A673 (cell line): ENCODE measurements at regions not wholly inside any gene's neighbourhood (a gene's known extent, or its start where the extent isn't known, plus 50 kb on each side); places are given as distances from the start of the nearest gene placed in this dataset.

Experiments
- BruUV-seq: library from RNA; stranded (reverse); fragments of 400-500 nt; replicated peaks from 2 replicates; lab custom pipeline; 2021; lab: Mats Ljungman, UMichigan
- CTCF ChIA-PET: fragments of 300-600 bp; sonication (Branson Sonifier 250); formaldehyde crosslinking; loops from one replicate; lab custom pipeline; 2022; ENCODE audit warnings: antibody characterized with exemption; lab: Charles Lee
- POLR2A ChIA-PET: fragments of 300-600 bp; sonication (Branson Sonifier 250); formaldehyde crosslinking; loops from one replicate; lab custom pipeline; 2022; ENCODE audit warnings: antibody characterized with exemption; ENCODE audit not compliant: low non-redundant PET; lab: Charles Lee
- DNase-seq: peaks from one replicate; pipeline ENCODE4 v3.0.0-alpha.2; 2015; ENCODE audit warnings: low spot score
- H3K27ac ChIP-seq: fragments of 200-600 bp; sonication (generic); 2 replicates; pipeline ENCODE4 v1.5.1; 2016; ENCODE audit warnings: mixed run types, low read depth, mild to moderate bottlenecking, mixed read lengths, antibody characterized with exemption, low read length; ENCODE audit not compliant: poor library complexity, severe bottlenecking
- H3K27me3 ChIP-seq: fragments of 200-600 bp; sonication (generic); replicated peaks from 2 replicates; pipeline ENCODE4 v1.6.1; 2017; ENCODE audit warnings: mixed run types, low read depth, mild to moderate bottlenecking, mixed read lengths, antibody characterized with exemption, low read length; ENCODE audit not compliant: insufficient read depth, poor library complexity
- H3K36me3 ChIP-seq: fragments of 200-600 bp; sonication (generic); 2 replicates; pipeline ENCODE4 v1.6.1; 2016; ENCODE audit warnings: mixed run types, mild to moderate bottlenecking, mixed read lengths, antibody characterized with exemption, low read length; ENCODE audit not compliant: insufficient read depth, poor library complexity, severe bottlenecking
- H3K4me1 ChIP-seq: fragments of 200-600 bp; sonication (generic); 2 replicates; pipeline ENCODE4 v1.6.1; 2017; ENCODE audit warnings: mixed run types, mild to moderate bottlenecking, mixed read lengths, antibody characterized with exemption, low read length; ENCODE audit not compliant: insufficient read depth, poor library complexity, severe bottlenecking
- H3K4me3 ChIP-seq: fragments of 200-600 bp; sonication (generic); 2 replicates; pipeline ENCODE4 v1.5.1; 2016; ENCODE audit warnings: low read depth, mixed run types, mild to moderate bottlenecking, mixed read lengths, low read length; ENCODE audit not compliant: poor library complexity, severe bottlenecking
- H3K9me3 ChIP-seq: fragments of 200-600 bp; sonication (generic); 2 replicates; pipeline ENCODE4 v1.6.1; 2016; ENCODE audit warnings: mixed run types, low read depth, mild to moderate bottlenecking, mixed read lengths, antibody characterized with exemption, low read length; ENCODE audit not compliant: poor library complexity, severe bottlenecking
- CTCF ChIP-seq: fragments of 300-800, 200-600 bp; sonication (generic); conservative IDR thresholded peaks from 2 replicates; pipeline ENCODE4 v1.5.1; 2017; ENCODE audit warnings: low read depth, mild to moderate bottlenecking, antibody characterized with exemption, low read length, moderate library complexity, mixed read lengths
- EZH2 ChIP-seq: fragments of 200-600 bp; sonication (generic); IDR thresholded peaks from 2 replicates; pipeline ENCODE4 v1.6.1; 2017; ENCODE audit warnings: borderline replicate concordance, low read depth, mild to moderate bottlenecking, mixed read lengths, antibody characterized with exemption, low read length; ENCODE audit not compliant: poor library complexity, severe bottlenecking
- intact Hi-C: fragments of 100-400 bp; cut with micrococcal nuclease; formaldehyde crosslinking; loops from one replicate; pipeline ENCODE4 v1.10.0; 2022; ENCODE audit not compliant: unreplicated experiment

GRCh38 chr9:87346061-87346665 is 151.5 kb upstream of the DAPK1 start:
- POLR2A ChIA-PET: no interaction called here
- H3K4me3 ChIP-seq: no peak overlapping the region
- peaks cover 8% of the 10 kb centered on the region for H3K9me3 ChIP-seq
- CTCF ChIA-PET: no interaction called here
- TF ChIP-seq EZH2: no peak
- no peak for TF ChIP-seq CTCF
- peaks cover 35% of the 10 kb centered on the region for H3K4me1 ChIP-seq
- intact Hi-C loops: loop anchor here (10.0 kb wide), 1 partner anchor 849 kb away; no protein-coding TSS in a partner anchor
- peaks cover 4% of the 10 kb centered on the region for H3K36me3 ChIP-seq
- BruUV-seq: no TSS peak
- no peak for DNase-seq
- peak overlapping the region; percentile 35 for H3K27ac ChIP-seq
- no peaks in the 10 kb centered on the region for H3K27me3 ChIP-seq

GRCh38 chr9:87350915-87351314 is 146.8 kb upstream of the DAPK1 start:
- Histone ChIP-seq H3K27me3 (no peaks in the 10 kb centered on the region), H3K4me3 (no peak overlapping the region), H3K9me3 (peaks cover 8% of the 10 kb centered on the region), H3K27ac (no peak overlapping the region), H3K4me1 (peaks cover 19% of the 10 kb centered on the region), H3K36me3 (peaks cover 4% of the 10 kb centered on the region)
- CTCF ChIA-PET: no interaction called here
- intact Hi-C loops: no loop called here
- TF ChIP-seq CTCF (no peak), EZH2 (no peak)
- no TSS peak for BruUV-seq
- no peak for DNase-seq
- POLR2A ChIA-PET: no interaction called here

DNA sequence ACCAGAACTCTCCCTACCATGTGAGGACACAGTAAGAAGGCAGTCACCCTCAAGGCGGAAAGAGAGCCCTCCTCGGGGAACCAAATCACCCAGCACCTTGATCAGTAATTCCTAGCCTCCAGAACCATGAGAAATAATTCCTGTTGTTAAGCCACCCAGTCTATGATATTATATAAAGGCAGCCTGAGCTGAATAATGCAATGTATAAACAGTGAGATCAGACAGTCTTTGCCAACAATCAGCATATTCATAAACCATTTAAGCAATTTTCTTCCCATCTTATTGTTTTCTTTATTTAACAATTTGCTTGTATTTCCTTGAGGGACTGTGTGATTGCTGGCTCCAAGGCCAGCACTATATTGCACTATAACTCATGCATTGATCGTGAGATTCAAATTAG is 144.4 kb upstream of the DAPK1 start:
- Histone ChIP-seq H3K27me3 (no peaks in the 10 kb centered on the region), H3K4me1 (peaks cover 11% of the 10 kb centered on the region), H3K27ac (no peak overlapping the region), H3K36me3 (peaks cover 4% of the 10 kb centered on the region), H3K4me3 (no peak overlapping the region), H3K9me3 (peaks cover 11% of the 10 kb centered on the region)
- TF ChIP-seq CTCF (no peak), EZH2 (no peak)
- DNase-seq: no peak
- ChIA-PET POLR2A (no interaction called here), CTCF (no interaction called here)
- BruUV-seq: no TSS peak
- intact Hi-C loops: no loop called here
